Gastroesophageal sphincter (tissue), 4 donors: ENCODE measurements at regions not wholly inside any gene's neighbourhood (a gene's known extent, or its start where the extent isn't known, plus 50 kb on each side); places are given as distances from the start of the nearest gene placed in this dataset.

Experiments used
- ATAC-seq: fragments of 150-250 bp; one replicate; pipeline ENCODE4 v1.9.1; 2016; ENCODE audit warnings: mild to moderate bottlenecking, moderate library complexity
- H3K27ac ChIP-seq, 4 donors: fragments of 200-600 bp; sonication (generic) in 3 of 4; 1 replicate in 3 of 4; 2 replicates in 1 of 4; pipeline ENCODE4 v1.5.1; 2016 to 2019
- H3K27me3 ChIP-seq: fragments of 200-600 bp; sonication (generic); one replicate; pipeline ENCODE4 v1.5.1; 2019
- H3K36me3 ChIP-seq, 2 donors: fragments of 200-600 bp; sonication (generic); one replicate each; pipeline ENCODE4 v1.5.1; 2019; ENCODE audit warnings: control low read depth in 1 of 2
- H3K4me1 ChIP-seq, 3 donors: fragments of 200-600 bp; sonication (generic); 1 replicate in 2 of 3; 2 replicates in 1 of 3; pipeline ENCODE4 v1.5.1; 2016 to 2019; ENCODE audit warnings: control low read depth in 2 of 3
- H3K4me3 ChIP-seq, 2 donors: fragments of 200-600 bp; sonication (generic); one replicate each; pipeline ENCODE4 v1.5.1; 2019; ENCODE audit warnings: mild to moderate bottlenecking in 1 of 2, moderate library complexity in 1 of 2
- H3K9me3 ChIP-seq, 3 donors: fragments of 200-600 bp; sonication (generic); one replicate each; pipeline ENCODE4 v1.5.1; 2017 to 2019; ENCODE audit warnings: control low read depth in 2 of 3
- EP300 ChIP-seq: sonication (generic); formaldehyde crosslinking; IDR thresholded peaks from one replicate; pipeline ENCODE4 v1.6.1; 2017; ENCODE audit warnings: antibody characterized with exemption, mild to moderate bottlenecking
- POLR2A ChIP-seq, 2 donors: fragments of 450-650 bp; IDR thresholded peaks; one replicate each; pipeline ENCODE4 v1.6.1; 2017; ENCODE audit warnings: antibody characterized with exemption in 2 of 2, mild to moderate bottlenecking in 2 of 2, moderate library complexity in 1 of 2
- POLR2AphosphoS5 ChIP-seq: sonication (generic); formaldehyde crosslinking; IDR thresholded peaks from one replicate; pipeline ENCODE4 v1.6.1; 2017; ENCODE audit warnings: antibody characterized with exemption
- WGBS, 2 donors: methylation state at CpG; one replicate each; pipeline ENCODE4 v1.1.5; 2018; ENCODE audit warnings: low coverage in 1 of 2; 5-methylcytosine and 5-hydroxymethylcytosine counted together
- TF ChIP-seq, protein P1 (sequence below), 4 experiments: fragments of 200-600 bp in 2 of 4; fragments of 450-650 bp in 2 of 4; sonication (generic) in 1 of 4; IDR thresholded peaks; one replicate each; pipeline ENCODE4 v1.5.1; 2017 to 2019; ENCODE audit warnings: antibody characterized with exemption in 4 of 4, mild to moderate bottlenecking in 2 of 4, moderate library complexity in 2 of 4

DNA sequence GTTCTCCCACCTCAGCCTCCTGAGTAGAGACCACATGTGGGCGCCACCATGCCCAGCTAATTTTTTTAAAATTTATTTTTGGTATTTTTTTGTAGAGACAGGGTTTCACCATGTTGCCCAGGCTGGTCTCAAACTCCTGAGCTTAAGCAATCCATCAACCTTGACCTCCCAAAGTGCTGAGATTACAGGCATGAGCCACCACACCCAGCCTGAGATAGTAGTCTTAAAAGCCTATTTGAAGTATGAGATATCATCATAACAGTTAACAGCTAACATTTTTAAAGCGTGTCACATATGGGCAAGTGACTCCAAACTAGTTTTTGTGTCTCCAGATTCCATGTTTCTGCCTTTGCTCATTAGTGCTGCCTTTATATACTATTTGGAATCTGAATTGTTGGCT is 74.6 kb upstream of the WSCD2 start:
- no peak overlapping the region for H3K27ac ChIP-seq
- peaks cover 21% of the 10 kb centered on the region for H3K27me3 ChIP-seq
- H3K4me3 ChIP-seq: no peak overlapping the region
- 85 to 100% methylated on average over 2 of the region's 2 CpGs for WGBS, 2 donors
- ATAC-seq: no peak
- TF ChIP-seq POLR2AphosphoS5 (no peak), EP300 (no peak), POLR2A (IDR thresholded peaks at IDR 0.05) (no peak)
- TF ChIP-seq, protein P1, sequence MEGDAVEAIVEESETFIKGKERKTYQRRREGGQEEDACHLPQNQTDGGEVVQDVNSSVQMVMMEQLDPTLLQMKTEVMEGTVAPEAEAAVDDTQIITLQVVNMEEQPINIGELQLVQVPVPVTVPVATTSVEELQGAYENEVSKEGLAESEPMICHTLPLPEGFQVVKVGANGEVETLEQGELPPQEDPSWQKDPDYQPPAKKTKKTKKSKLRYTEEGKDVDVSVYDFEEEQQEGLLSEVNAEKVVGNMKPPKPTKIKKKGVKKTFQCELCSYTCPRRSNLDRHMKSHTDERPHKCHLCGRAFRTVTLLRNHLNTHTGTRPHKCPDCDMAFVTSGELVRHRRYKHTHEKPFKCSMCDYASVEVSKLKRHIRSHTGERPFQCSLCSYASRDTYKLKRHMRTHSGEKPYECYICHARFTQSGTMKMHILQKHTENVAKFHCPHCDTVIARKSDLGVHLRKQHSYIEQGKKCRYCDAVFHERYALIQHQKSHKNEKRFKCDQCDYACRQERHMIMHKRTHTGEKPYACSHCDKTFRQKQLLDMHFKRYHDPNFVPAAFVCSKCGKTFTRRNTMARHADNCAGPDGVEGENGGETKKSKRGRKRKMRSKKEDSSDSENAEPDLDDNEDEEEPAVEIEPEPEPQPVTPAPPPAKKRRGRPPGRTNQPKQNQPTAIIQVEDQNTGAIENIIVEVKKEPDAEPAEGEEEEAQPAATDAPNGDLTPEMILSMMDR (IDR thresholded peaks at IDR 0.05): no peak
- H3K36me3 ChIP-seq: no peaks in the 10 kb centered on the region
- peaks cover 0 to 9% (median 0%) of the 10 kb centered on the region in 3 donors for H3K9me3 ChIP-seq
- H3K4me1 ChIP-seq: no peaks in the 10 kb centered on the region

DNA sequence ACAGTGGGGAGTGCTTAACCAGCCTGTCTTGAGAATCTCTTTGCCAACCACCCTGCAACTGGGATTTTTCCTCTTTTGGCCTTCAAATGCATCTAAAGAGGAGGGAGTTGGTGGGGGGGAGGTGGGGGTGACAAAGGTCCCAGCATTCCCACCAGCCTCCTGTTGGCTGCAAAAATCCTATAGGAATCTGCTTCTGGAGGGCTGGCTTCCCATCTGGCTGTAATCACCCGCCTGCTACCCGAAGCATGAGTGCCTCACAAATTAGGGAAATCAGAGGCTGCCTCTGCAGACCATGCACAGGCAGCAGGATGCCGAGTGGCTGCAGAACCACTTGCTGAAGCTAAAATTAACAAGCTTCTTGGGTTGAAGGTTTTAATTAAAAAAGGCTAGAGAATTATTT is 73.9 kb upstream of the WSCD2 start:
- Histone ChIP-seq H3K27ac (no peak overlapping the region), H3K4me1 (no peaks in the 10 kb centered on the region), H3K27me3 (peaks cover 21% of the 10 kb centered on the region), H3K4me3 (no peak overlapping the region), H3K9me3 (peaks cover 0 to 9% (median 0%) of the 10 kb centered on the region in 3 donors), H3K36me3 (no peaks in the 10 kb centered on the region)
- no peak for TF ChIP-seq EP300
- TF ChIP-seq, protein P1 (IDR thresholded peaks at IDR 0.05): no peak
- no peak for TF ChIP-seq POLR2A (IDR thresholded peaks at IDR 0.05)
- no peak for TF ChIP-seq POLR2AphosphoS5
- ATAC-seq: no peak
- WGBS, 2 donors: 29 to 40% methylated on average over 1 to 3 of the region's 3 CpGs

DNA sequence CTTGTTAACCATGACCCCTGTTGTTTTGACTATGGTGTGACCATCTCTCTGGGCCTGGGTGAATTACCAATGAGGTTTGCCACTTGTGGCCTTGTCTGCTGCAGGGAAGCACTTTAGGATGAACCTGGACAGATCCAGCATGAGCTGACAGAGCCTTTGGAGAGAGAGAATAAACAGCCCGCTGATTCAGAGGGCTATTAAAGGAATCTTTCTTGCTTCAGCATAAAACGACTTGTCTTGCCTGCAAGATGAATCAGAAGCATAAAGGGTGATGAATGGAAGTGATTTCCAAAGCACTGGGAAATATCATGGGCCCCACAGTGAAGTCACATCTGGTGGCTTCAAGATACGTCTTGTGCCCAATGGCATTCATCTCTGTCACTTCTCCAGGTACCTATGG is 69.0 kb upstream of the WSCD2 start:
- Histone ChIP-seq H3K27me3 (peaks cover 12% of the 10 kb centered on the region), H3K4me1 (no peaks in the 10 kb centered on the region), H3K9me3 (peaks cover 0 to 9% (median 0%) of the 10 kb centered on the region in 3 donors), H3K36me3 (no peaks in the 10 kb centered on the region), H3K4me3 (no peak overlapping the region), H3K27ac (no peak overlapping the region)
- WGBS, 2 donors: 21% methylated on average over 3 of the region's 3 CpGs; no CpG with 5 or more reads in 1 of the 2 donors
- TF ChIP-seq POLR2A (IDR thresholded peaks at IDR 0.05) (no peak), POLR2AphosphoS5 (no peak), EP300 (no peak)
- TF ChIP-seq, protein P1 (IDR thresholded peaks at IDR 0.05): no peak
- ATAC-seq: no peak

DNA sequence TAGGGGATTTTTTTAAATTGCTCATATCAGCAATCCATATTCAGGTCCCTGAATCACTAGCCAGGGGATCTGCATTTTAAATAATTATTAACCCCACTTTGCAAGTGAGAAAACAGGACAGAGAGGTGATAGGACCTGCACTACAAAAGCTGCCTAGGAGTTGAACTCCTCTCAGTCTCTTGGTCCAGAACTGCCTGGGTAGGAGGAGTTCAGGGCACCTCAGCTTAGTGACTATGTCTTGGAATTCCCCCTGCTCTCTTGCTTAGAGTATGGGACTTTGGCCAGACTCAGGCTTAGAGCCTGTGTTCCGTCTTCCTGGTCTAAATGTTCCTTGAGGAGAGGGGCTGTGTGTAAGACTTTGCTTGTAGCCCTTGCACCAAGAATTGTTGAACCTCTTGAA is 68.2 kb upstream of the WSCD2 start:
- no peak for ATAC-seq
- no CpG with 5 or more reads among the region's 1 CpG for WGBS, 2 donors
- TF ChIP-seq POLR2AphosphoS5 (no peak), EP300 (no peak), POLR2A (IDR thresholded peaks at IDR 0.05) (no peak)
- TF ChIP-seq, protein P1 (IDR thresholded peaks at IDR 0.05): no peak

DNA sequence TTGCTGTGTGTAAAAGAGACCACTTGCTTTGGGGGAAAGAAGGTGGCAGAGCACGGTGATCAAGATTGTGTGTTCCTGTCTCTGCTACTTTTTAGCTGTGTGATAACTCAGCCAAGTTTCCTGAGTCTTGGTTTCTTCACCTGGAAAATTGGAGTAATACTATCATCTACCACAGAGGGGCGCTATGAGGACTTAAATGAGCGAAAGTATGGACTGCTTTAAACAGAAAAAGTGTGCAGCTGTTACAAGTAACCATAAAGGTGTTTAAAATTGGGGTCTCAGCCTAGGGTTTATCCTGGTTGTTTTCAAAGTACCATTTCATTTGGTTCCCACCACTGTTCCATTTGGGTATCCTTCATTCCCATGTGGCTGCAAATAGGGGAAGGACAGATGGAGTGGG is 65.9 kb upstream of the WSCD2 start:
- Histone ChIP-seq H3K27me3 (no peaks in the 10 kb centered on the region), H3K9me3 (peaks cover 0 to 9% (median 0%) of the 10 kb centered on the region in 3 donors), H3K27ac (no peak overlapping the region), H3K4me1 (no peaks in the 10 kb centered on the region), H3K36me3 (no peaks in the 10 kb centered on the region), H3K4me3 (no peak overlapping the region)
- WGBS, 2 donors: 11 to 20% methylated on average over 3 of the region's 3 CpGs
- no peak for ATAC-seq
- TF ChIP-seq, protein P1 (IDR thresholded peaks at IDR 0.05): peak in 1 of 4 experiments; percentile 8
- TF ChIP-seq POLR2A (IDR thresholded peaks at IDR 0.05): no peak

More for the DNA sequence above, 68.2 kb upstream of the WSCD2 start:
- Histone ChIP-seq H3K27ac (no peak overlapping the region), H3K4me3 (no peak overlapping the region), H3K4me1 (no peaks in the 10 kb centered on the region), H3K36me3 (no peaks in the 10 kb centered on the region), H3K27me3 (peaks cover 12% of the 10 kb centered on the region), H3K9me3 (peaks cover 0 to 9% (median 0%) of the 10 kb centered on the region in 3 donors)
